Gastroesophageal sphincter (tissue), 3 donors: ENCODE measurements at regions not wholly inside any gene's neighbourhood (a gene's known extent, or its start where the extent isn't known, plus 50 kb on each side); places are given as distances from the start of the nearest gene placed in this dataset.

Source experiments
- EP300 ChIP-seq: sonication (generic); formaldehyde crosslinking; IDR thresholded peaks from one replicate; pipeline ENCODE4 v1.6.1; 2017; ENCODE audit warnings: antibody characterized with exemption, mild to moderate bottlenecking
- POLR2AphosphoS5 ChIP-seq: sonication (generic); formaldehyde crosslinking; IDR thresholded peaks from one replicate; pipeline ENCODE4 v1.6.1; 2017; ENCODE audit warnings: antibody characterized with exemption
- TF ChIP-seq, protein P1 (sequence below), 4 experiments: fragments of 200-600 bp in 2 of 4; fragments of 450-650 bp in 2 of 4; sonication (generic) in 1 of 4; IDR thresholded peaks; one replicate each; pipeline ENCODE4 v1.5.1; 2017 to 2019; ENCODE audit warnings: antibody characterized with exemption in 4 of 4, mild to moderate bottlenecking in 2 of 4, moderate library complexity in 2 of 4

DNA sequence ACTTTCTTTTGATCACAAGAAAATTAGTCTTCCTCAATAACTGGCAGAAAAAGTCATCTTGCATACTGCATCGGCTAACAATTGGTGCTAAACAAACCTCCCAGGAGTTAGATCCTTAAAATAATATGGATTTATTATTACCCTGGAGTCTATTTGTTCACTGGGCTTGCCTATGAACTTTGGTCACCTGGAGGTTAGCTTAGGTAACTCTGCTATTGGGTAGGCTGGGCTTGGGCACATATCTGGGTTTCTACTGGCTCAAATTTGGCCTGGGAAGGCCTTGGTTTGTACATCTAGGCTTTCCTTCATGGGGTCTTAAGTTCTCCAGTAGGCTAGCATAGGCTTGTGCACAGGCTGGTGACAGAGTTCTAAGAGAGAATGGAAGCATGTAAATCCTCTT lies 279.9 kb downstream of the RASEF start:
- TF ChIP-seq EP300 (no peak), POLR2AphosphoS5 (no peak)
- TF ChIP-seq, protein P1, sequence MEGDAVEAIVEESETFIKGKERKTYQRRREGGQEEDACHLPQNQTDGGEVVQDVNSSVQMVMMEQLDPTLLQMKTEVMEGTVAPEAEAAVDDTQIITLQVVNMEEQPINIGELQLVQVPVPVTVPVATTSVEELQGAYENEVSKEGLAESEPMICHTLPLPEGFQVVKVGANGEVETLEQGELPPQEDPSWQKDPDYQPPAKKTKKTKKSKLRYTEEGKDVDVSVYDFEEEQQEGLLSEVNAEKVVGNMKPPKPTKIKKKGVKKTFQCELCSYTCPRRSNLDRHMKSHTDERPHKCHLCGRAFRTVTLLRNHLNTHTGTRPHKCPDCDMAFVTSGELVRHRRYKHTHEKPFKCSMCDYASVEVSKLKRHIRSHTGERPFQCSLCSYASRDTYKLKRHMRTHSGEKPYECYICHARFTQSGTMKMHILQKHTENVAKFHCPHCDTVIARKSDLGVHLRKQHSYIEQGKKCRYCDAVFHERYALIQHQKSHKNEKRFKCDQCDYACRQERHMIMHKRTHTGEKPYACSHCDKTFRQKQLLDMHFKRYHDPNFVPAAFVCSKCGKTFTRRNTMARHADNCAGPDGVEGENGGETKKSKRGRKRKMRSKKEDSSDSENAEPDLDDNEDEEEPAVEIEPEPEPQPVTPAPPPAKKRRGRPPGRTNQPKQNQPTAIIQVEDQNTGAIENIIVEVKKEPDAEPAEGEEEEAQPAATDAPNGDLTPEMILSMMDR (IDR thresholded peaks at IDR 0.05), result no peak
